ENCODE measurements at regions not wholly inside any gene's neighbourhood (a gene's known extent, or its start where the extent isn't known, plus 50 kb on each side); places are given as distances from the start of the nearest gene placed in this dataset.
A peak's percentile ranks its signal among the peaks of the same experiment; 100 is the strongest.

GRCh38 chrX:3815896-3816664 lies 102.6 kb upstream of the PRKX start:
- TF ChIP-seq CTCF (IDR thresholded peaks at IDR 0.05), result no peak
- Mint-ChIP-seq H3K27me3 (ENCODE audit: low read depth) (no peaks in the 10 kb centered on the region), H3K9me3 (ENCODE audit: low read depth) (no peaks in the 10 kb centered on the region), H3K27ac (ENCODE audit: unreplicated experiment) (peak overlapping the region; percentile 89), H3K4me3 (ENCODE audit: unreplicated experiment) (peak overlapping the region; percentile 91), H3K36me3 (ENCODE audit: low read depth) (peaks cover 10% of the 10 kb centered on the region), H3K4me1 (ENCODE audit: low read depth) (peaks cover 60% of the 10 kb centered on the region)
- no peak for DNase-seq (ENCODE audit: low spot score)

- peak; percentile 90 for TF ChIP-seq CTCF (IDR thresholded peaks at IDR 0.05)
- Mint-ChIP-seq H3K4me3 (ENCODE audit: unreplicated experiment) (no peak overlapping the region), H3K9me3 (ENCODE audit: low read depth) (no peaks in the 10 kb centered on the region), H3K27ac (ENCODE audit: unreplicated experiment) (peak overlapping the region; percentile 32), H3K4me1 (ENCODE audit: low read depth) (peaks cover 28% of the 10 kb centered on the region), H3K36me3 (ENCODE audit: low read depth) (no peaks in the 10 kb centered on the region), H3K27me3 (ENCODE audit: low read depth) (peaks cover 26% of the 10 kb centered on the region)
- DNase-seq (ENCODE audit: low spot score), result no peak
Observed at GRCh38 chrX:3811331-3812311, 98.2 kb upstream of the PRKX start.

- TF ChIP-seq CTCF (IDR thresholded peaks at IDR 0.05), result no peak
- Mint-ChIP-seq H3K27me3 (ENCODE audit: low read depth) (peaks cover 35% of the 10 kb centered on the region), H3K27ac (ENCODE audit: unreplicated experiment) (no peak overlapping the region), H3K4me3 (ENCODE audit: unreplicated experiment) (no peak overlapping the region), H3K4me1 (ENCODE audit: low read depth) (peaks cover 12% of the 10 kb centered on the region), H3K36me3 (ENCODE audit: low read depth) (no peaks in the 10 kb centered on the region), H3K9me3 (ENCODE audit: low read depth) (no peaks in the 10 kb centered on the region)
- no peak for DNase-seq (ENCODE audit: low spot score)
Observed at GRCh38 chrX:3807906-3808305, 94.5 kb upstream of the PRKX start.

GRCh38 chrX:3806630-3807029 lies 93.2 kb upstream of the PRKX start:
- Mint-ChIP-seq H3K27me3 (ENCODE audit: low read depth) (peaks cover 35% of the 10 kb centered on the region), H3K4me3 (ENCODE audit: unreplicated experiment) (no peak overlapping the region), H3K4me1 (ENCODE audit: low read depth) (peaks cover 2% of the 10 kb centered on the region), H3K36me3 (ENCODE audit: low read depth) (no peaks in the 10 kb centered on the region), H3K27ac (ENCODE audit: unreplicated experiment) (no peak overlapping the region), H3K9me3 (ENCODE audit: low read depth) (no peaks in the 10 kb centered on the region)
- no peak for TF ChIP-seq CTCF (IDR thresholded peaks at IDR 0.05)
- no peak for DNase-seq (ENCODE audit: low spot score)

- Mint-ChIP-seq H3K27ac (ENCODE audit: unreplicated experiment) (no peak overlapping the region), H3K27me3 (ENCODE audit: low read depth) (peaks cover 30% of the 10 kb centered on the region), H3K36me3 (ENCODE audit: low read depth) (no peaks in the 10 kb centered on the region), H3K4me1 (ENCODE audit: low read depth) (no peaks in the 10 kb centered on the region), H3K4me3 (ENCODE audit: unreplicated experiment) (no peak overlapping the region), H3K9me3 (ENCODE audit: low read depth) (no peaks in the 10 kb centered on the region)
- no peak for DNase-seq (ENCODE audit: low spot score)
- no peak for TF ChIP-seq CTCF (IDR thresholded peaks at IDR 0.05)
Observed at GRCh38 chrX:3803713-3804112, 90.3 kb upstream of the PRKX start.
